CD8-positive, alpha-beta memory T cell (primary cell): ENCODE measurements at regions not wholly inside any gene's neighbourhood (a gene's known extent, or its start where the extent isn't known, plus 50 kb on each side); places are given as distances from the start of the nearest gene placed in this dataset.

Experiments
- CTCF ChIA-PET: fragments of 350-600 bp; sonication (Branson Sonifier 250); formaldehyde crosslinking; loops from one replicate; lab custom pipeline; 2021; ENCODE audit warnings: antibody characterized with exemption; lab: Charles Lee
- POLR2A ChIA-PET: fragments of 350-600 bp; sonication (Branson Sonifier 250); formaldehyde crosslinking; loops from one replicate; lab custom pipeline; 2021; ENCODE audit warnings: antibody characterized with exemption; lab: Charles Lee
- DNase-seq, 5 donors: peaks; one replicate each; pipeline versions ENCODE4 v3.0.0 to v3.0.0-alpha.2; 2020 to 2022; ENCODE audit warnings: mixed read lengths in 1 of 5
- H3K27ac ChIP-seq: one replicate; pipeline ENCODE4 v1.7.0; 2013; ENCODE audit warnings: low read depth, mild to moderate bottlenecking, low read length, moderate library complexity
- H3K27me3 ChIP-seq: 2 replicates; pipeline ENCODE4 v1.7.0; 2013; ENCODE audit warnings: low read length, mild to moderate bottlenecking; ENCODE audit not compliant: insufficient read depth, poor library complexity, severe bottlenecking
- H3K36me3 ChIP-seq: 2 replicates; pipeline ENCODE4 v1.7.0; 2013; ENCODE audit warnings: mild to moderate bottlenecking, low read length, moderate library complexity; ENCODE audit not compliant: insufficient read depth
- H3K4me1 ChIP-seq: 2 replicates; pipeline ENCODE4 v1.7.0; 2013; ENCODE audit warnings: mild to moderate bottlenecking, low read length, moderate library complexity; ENCODE audit not compliant: insufficient read depth
- H3K4me3 ChIP-seq: 2 replicates; pipeline ENCODE4 v1.7.0; 2013; ENCODE audit warnings: mild to moderate bottlenecking, low read length
- H3K9me3 ChIP-seq: 2 replicates; pipeline ENCODE4 v1.7.0; 2013; ENCODE audit warnings: mild to moderate bottlenecking, low read length
- H3K27ac Mint-ChIP-seq, 8 donors: one replicate each; pipeline ENCODE4 v1.8.0; 2020 to 2021; ENCODE audit warnings: mixed read lengths in 8 of 8, mild to moderate bottlenecking in 6 of 8, inconsistent platforms in 3 of 8, moderate library complexity in 3 of 8
- H3K27me3 Mint-ChIP-seq, 2 donors: one replicate each; pipeline ENCODE4 v1.8.0; 2020 to 2021; ENCODE audit warnings: mixed read lengths in 2 of 2, mild to moderate bottlenecking in 1 of 2, moderate library complexity in 1 of 2
- H3K36me3 Mint-ChIP-seq, 3 donors: one replicate each; pipeline ENCODE4 v1.8.0; 2020 to 2021; ENCODE audit warnings: mixed read lengths in 3 of 3, inconsistent platforms in 1 of 3, mild to moderate bottlenecking in 1 of 3
- H3K4me1 Mint-ChIP-seq, 3 donors: one replicate each; pipeline ENCODE4 v1.8.0; 2020 to 2021; ENCODE audit warnings: mixed read lengths in 3 of 3, inconsistent platforms in 1 of 3, mild to moderate bottlenecking in 1 of 3
- H3K4me3 Mint-ChIP-seq, 7 donors: one replicate each; pipeline ENCODE4 v1.8.0; 2020 to 2021; ENCODE audit warnings: mixed read lengths in 7 of 7, mild to moderate bottlenecking in 6 of 7, moderate library complexity in 4 of 7, inconsistent platforms in 2 of 7
- H3K9me3 Mint-ChIP-seq, 5 donors: one replicate each; pipeline ENCODE4 v1.8.0; 2020 to 2022; ENCODE audit warnings: mixed read lengths in 5 of 5, mild to moderate bottlenecking in 3 of 5, moderate library complexity in 2 of 5, inconsistent platforms in 1 of 5

GRCh38 chr3:182726258-182727142, 66.8 kb upstream of the ATP11B start:
- H3K27ac ChIP-seq, result no peak overlapping the region
- H3K27me3 Mint-ChIP-seq, result peaks cover 10 to 28% of the 10 kb centered on the region in 2 donors
- H3K9me3 ChIP-seq, result no peaks in the 10 kb centered on the region
- CTCF ChIA-PET, result interaction anchor here (0.8 to 1.2 kb wide), 2 partner anchors 12 to 15 kb away, joined by 3 read pairs; no protein-coding TSS in a partner anchor
- H3K4me3 Mint-ChIP-seq, result no peak overlapping the region
- H3K36me3 ChIP-seq, result no peaks in the 10 kb centered on the region
- DNase-seq, result no peak
- H3K9me3 Mint-ChIP-seq, result no peaks in the 10 kb centered on the region
- no peak overlapping the region for H3K4me3 ChIP-seq
- peaks cover 0 to 6% (median 0%) of the 10 kb centered on the region in 3 donors for H3K4me1 Mint-ChIP-seq
- H3K4me1 ChIP-seq, result no peaks in the 10 kb centered on the region
- no peaks in the 10 kb centered on the region for H3K36me3 Mint-ChIP-seq
- H3K27me3 ChIP-seq, result no peaks in the 10 kb centered on the region
- POLR2A ChIA-PET, result no interaction called here
- H3K27ac Mint-ChIP-seq, result no peak overlapping the region

GRCh38 chr3:182728238-182728637, 65.1 kb upstream of the ATP11B start:
- DNase-seq, result no peak
- no peak overlapping the region for H3K27ac Mint-ChIP-seq

GRCh38 chr3:182729903-182730674, 63.2 kb upstream of the ATP11B start:
- H3K9me3 ChIP-seq, result no peaks in the 10 kb centered on the region
- H3K4me1 ChIP-seq, result no peaks in the 10 kb centered on the region
- no peaks in the 10 kb centered on the region for H3K27me3 ChIP-seq
- DNase-seq, result no peak
- ChIA-PET POLR2A (no interaction called here), CTCF (interaction anchor here (1.3 kb wide), 1 partner anchor 16 kb away, joined by 4 read pairs; no protein-coding TSS in a partner anchor)
- Mint-ChIP-seq H3K27ac (peak overlapping the region in 1 of 8 donors; percentile 34), H3K36me3 (peaks cover 0 to 2% (median 0%) of the 10 kb centered on the region in 3 donors), H3K4me1 (peaks cover 0 to 6% (median 0%) of the 10 kb centered on the region in 3 donors), H3K9me3 (no peaks in the 10 kb centered on the region), H3K27me3 (peaks cover 14 to 38% of the 10 kb centered on the region in 2 donors), H3K4me3 (no peak overlapping the region)
- no peak overlapping the region for H3K27ac ChIP-seq
- H3K4me3 ChIP-seq, result no peak overlapping the region
- no peaks in the 10 kb centered on the region for H3K36me3 ChIP-seq

More at GRCh38 chr3:182728238-182728637, 65.1 kb upstream of the ATP11B start:
- H3K27ac ChIP-seq, result no peak overlapping the region
- H3K4me3 ChIP-seq, result no peak overlapping the region
- peaks cover 12 to 40% of the 10 kb centered on the region in 2 donors for H3K27me3 Mint-ChIP-seq
- H3K9me3 Mint-ChIP-seq, result no peaks in the 10 kb centered on the region
- H3K4me3 Mint-ChIP-seq, result no peak overlapping the region
- H3K36me3 Mint-ChIP-seq, result no peaks in the 10 kb centered on the region
- no peaks in the 10 kb centered on the region for H3K36me3 ChIP-seq
- H3K9me3 ChIP-seq, result no peaks in the 10 kb centered on the region
- H3K4me1 Mint-ChIP-seq, result peaks cover 0 to 6% (median 0%) of the 10 kb centered on the region in 3 donors
- H3K4me1 ChIP-seq, result no peaks in the 10 kb centered on the region
- CTCF ChIA-PET, result no interaction called here
- POLR2A ChIA-PET, result no interaction called here
- H3K27me3 ChIP-seq, result no peaks in the 10 kb centered on the region

- ChIA-PET POLR2A (no interaction called here), CTCF (interaction anchor here (1.3 kb wide), 1 partner anchor 17 kb away, joined by 4 read pairs; no protein-coding TSS in a partner anchor)
- H3K4me1 Mint-ChIP-seq, result peaks cover 0 to 6% (median 0%) of the 10 kb centered on the region in 3 donors
- peaks cover 12 to 32% of the 10 kb centered on the region in 2 donors for H3K27me3 Mint-ChIP-seq
- Histone ChIP-seq H3K9me3 (no peaks in the 10 kb centered on the region), H3K4me3 (no peak overlapping the region), H3K4me1 (no peaks in the 10 kb centered on the region), H3K27ac (no peak overlapping the region), H3K36me3 (no peaks in the 10 kb centered on the region), H3K27me3 (no peaks in the 10 kb centered on the region)
- peak overlapping the region in 1 of 8 donors; percentile 34 for H3K27ac Mint-ChIP-seq
- no peaks in the 10 kb centered on the region for H3K9me3 Mint-ChIP-seq
- DNase-seq, result no peak
- H3K4me3 Mint-ChIP-seq, result no peak overlapping the region
- peaks cover 0 to 2% (median 0%) of the 10 kb centered on the region in 3 donors for H3K36me3 Mint-ChIP-seq
These were observed 62.6 kb upstream of the ATP11B start for GRCh38 chr3:182730675-182731042.

GRCh38 chr3:182731764-182732163, 61.5 kb upstream of the ATP11B start:
- Histone ChIP-seq H3K36me3 (no peaks in the 10 kb centered on the region), H3K9me3 (no peaks in the 10 kb centered on the region), H3K27ac (no peak overlapping the region), H3K27me3 (no peaks in the 10 kb centered on the region), H3K4me1 (no peaks in the 10 kb centered on the region), H3K4me3 (no peak overlapping the region)
- peaks cover 0 to 6% (median 0%) of the 10 kb centered on the region in 3 donors for H3K4me1 Mint-ChIP-seq
- H3K36me3 Mint-ChIP-seq, result peaks cover 0 to 2% (median 0%) of the 10 kb centered on the region in 3 donors
- H3K9me3 Mint-ChIP-seq, result no peaks in the 10 kb centered on the region
- H3K4me3 Mint-ChIP-seq, result no peak overlapping the region
- peaks cover 10 to 32% of the 10 kb centered on the region in 2 donors for H3K27me3 Mint-ChIP-seq
- ChIA-PET CTCF (no interaction called here), POLR2A (no interaction called here)
- DNase-seq, result no peak
- H3K27ac Mint-ChIP-seq, result peak overlapping the region in 1 of 8 donors; percentile 79

GRCh38 chr3:182732232-182733015, 60.9 kb upstream of the ATP11B start:
- POLR2A ChIA-PET, result no interaction called here
- CTCF ChIA-PET, result interaction anchor here (1.2 kb wide), 1 partner anchor 17 kb away, joined by 3 read pairs; no protein-coding TSS in a partner anchor
- peaks cover 0 to 6% (median 0%) of the 10 kb centered on the region in 3 donors for H3K4me1 Mint-ChIP-seq
- peaks cover 10 to 37% of the 10 kb centered on the region in 2 donors for H3K27me3 Mint-ChIP-seq
- no peaks in the 10 kb centered on the region for H3K9me3 Mint-ChIP-seq
- DNase-seq, result no peak
- Histone ChIP-seq H3K4me1 (no peaks in the 10 kb centered on the region), H3K9me3 (no peaks in the 10 kb centered on the region), H3K27ac (no peak overlapping the region), H3K36me3 (no peaks in the 10 kb centered on the region), H3K4me3 (no peak overlapping the region), H3K27me3 (no peaks in the 10 kb centered on the region)
- H3K27ac Mint-ChIP-seq, result no peak overlapping the region
- H3K36me3 Mint-ChIP-seq, result peaks cover 0 to 2% (median 0%) of the 10 kb centered on the region in 3 donors
- H3K4me3 Mint-ChIP-seq, result no peak overlapping the region

- ChIA-PET POLR2A (no interaction called here), CTCF (no interaction called here)
These were observed 57.6 kb upstream of the ATP11B start for GRCh38 chr3:182735672-182736071.

More at GRCh38 chr3:182735672-182736071, 57.6 kb upstream of the ATP11B start:
- H3K4me3 Mint-ChIP-seq, result no peak overlapping the region
- no peaks in the 10 kb centered on the region for H3K9me3 Mint-ChIP-seq
- H3K4me1 Mint-ChIP-seq, result no peaks in the 10 kb centered on the region
- no peaks in the 10 kb centered on the region for H3K4me1 ChIP-seq
- H3K36me3 Mint-ChIP-seq, result peaks cover 0 to 2% (median 0%) of the 10 kb centered on the region in 3 donors
- DNase-seq, result no peak
- peaks cover 8 to 24% of the 10 kb centered on the region in 2 donors for H3K27me3 Mint-ChIP-seq
- no peak overlapping the region for H3K27ac Mint-ChIP-seq
- no peaks in the 10 kb centered on the region for H3K36me3 ChIP-seq
- no peak overlapping the region for H3K27ac ChIP-seq
- H3K27me3 ChIP-seq, result no peaks in the 10 kb centered on the region
- no peaks in the 10 kb centered on the region for H3K9me3 ChIP-seq
- no peak overlapping the region for H3K4me3 ChIP-seq
